ENCODE measurements at regions not wholly inside any gene's neighbourhood (a gene's known extent, or its start where the extent isn't known, plus 50 kb on each side); places are given as distances from the start of the nearest gene placed in this dataset.

DNA sequence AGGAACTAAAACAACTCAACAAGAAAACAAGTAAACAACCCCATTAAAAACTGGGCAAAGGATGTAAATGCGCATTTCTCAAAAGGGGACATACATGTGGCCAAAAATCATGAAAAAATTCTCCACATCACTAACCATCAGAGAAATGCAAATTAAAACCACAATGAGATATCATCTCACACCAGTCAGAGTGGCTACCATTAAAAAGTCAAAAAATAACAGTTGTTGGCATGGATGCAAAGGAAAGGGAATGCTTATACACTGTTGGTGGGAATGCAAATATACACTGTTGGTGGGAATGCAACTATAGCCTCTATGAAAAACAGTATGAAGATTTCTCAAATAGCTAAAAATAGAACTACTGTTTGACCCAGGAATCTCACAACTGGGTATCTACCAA lies 60.0 kb upstream of the LANCL2 start:
- Mint-ChIP-seq H3K4me1 (peaks cover 33 to 40% of the 10 kb centered on the region in 2 donors), H3K27ac (no peak overlapping the region), H3K4me3 (no peak overlapping the region), H3K27me3 (ENCODE audit: low read depth in 2 of 2) (peaks cover 50 to 74% of the 10 kb centered on the region in 2 donors), H3K9me3 (no peaks in the 10 kb centered on the region), H3K36me3 (no peaks in the 10 kb centered on the region)
- intact Hi-C loops (cut with micrococcal nuclease), result loop anchor here (5.0 kb wide), 1 partner anchor 582 kb away; the partner anchor contains the start of gene ZNF713
- TF ChIP-seq CTCF (IDR thresholded peaks at IDR 0.05), result no peak
- ATAC-seq, result no peak
- DNase-seq, result no peak
- Histone ChIP-seq H3K36me3 (ENCODE audit: control insufficient read depth, insufficient read depth, low read length) (no peaks in the 10 kb centered on the region), H3K9me3 (ENCODE audit: control insufficient read depth, insufficient read depth, low read length) (no peaks in the 10 kb centered on the region), H3K4me1 (ENCODE audit: control insufficient read depth, insufficient read depth, low read length) (peaks cover 34% of the 10 kb centered on the region), H3K27me3 (ENCODE audit: control insufficient read depth, insufficient read depth, low read length) (peaks cover 32% of the 10 kb centered on the region), H3K4me3 (ENCODE audit: low read length) (no peak overlapping the region), H3K27ac (ENCODE audit: low read length) (no peak overlapping the region)
- 100% methylated on average over 1 of the region's 1 CpG for WGBS (ENCODE audit: insufficient coverage)

DNA sequence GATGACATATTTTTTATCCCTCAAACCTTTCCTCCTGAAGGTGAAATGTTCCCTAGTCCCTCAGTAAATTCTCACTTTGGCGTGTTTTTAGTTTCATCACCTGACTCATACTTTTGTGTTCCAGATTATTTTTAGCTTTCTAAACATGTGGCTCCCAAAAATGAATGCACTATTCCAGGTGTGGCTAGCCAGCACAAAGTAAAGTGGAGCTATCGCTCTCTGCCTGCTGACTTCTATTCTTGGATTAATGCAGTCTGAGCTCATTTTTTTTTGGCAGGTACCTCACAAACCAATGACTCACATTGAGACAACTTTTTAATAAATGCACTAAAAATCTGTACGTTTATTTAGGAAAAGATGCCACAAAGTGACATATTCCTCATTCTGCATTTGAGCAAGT lies 58.8 kb upstream of the LANCL2 start:
- intact Hi-C loops (cut with micrococcal nuclease), result loop anchor here (5.0 kb wide), 1 partner anchor 581 kb away; the partner anchor contains the start of gene ZNF713
- ATAC-seq, result no peak
- WGBS (ENCODE audit: insufficient coverage), result 93% methylated on average over 3 of the region's 3 CpGs
- no peak overlapping the region for H3K27ac Mint-ChIP-seq
- Histone ChIP-seq H3K4me3 (ENCODE audit: low read length) (no peak overlapping the region), H3K36me3 (ENCODE audit: control insufficient read depth, insufficient read depth, low read length) (no peaks in the 10 kb centered on the region), H3K27ac (ENCODE audit: low read length) (no peak overlapping the region), H3K27me3 (ENCODE audit: control insufficient read depth, insufficient read depth, low read length) (peaks cover 30% of the 10 kb centered on the region), H3K9me3 (ENCODE audit: control insufficient read depth, insufficient read depth, low read length) (no peaks in the 10 kb centered on the region), H3K4me1 (ENCODE audit: control insufficient read depth, insufficient read depth, low read length) (peaks cover 45% of the 10 kb centered on the region)
- no peaks in the 10 kb centered on the region for H3K9me3 Mint-ChIP-seq
- no peak for TF ChIP-seq CTCF (IDR thresholded peaks at IDR 0.05)
- peaks cover 43 to 49% of the 10 kb centered on the region in 2 donors for H3K4me1 Mint-ChIP-seq
- no peak overlapping the region for H3K4me3 Mint-ChIP-seq
- DNase-seq, result no peak
- H3K36me3 Mint-ChIP-seq, result no peaks in the 10 kb centered on the region
- peaks cover 51 to 73% of the 10 kb centered on the region in 2 donors for H3K27me3 Mint-ChIP-seq (ENCODE audit: low read depth in 2 of 2)

- no peaks in the 10 kb centered on the region for H3K36me3 ChIP-seq (ENCODE audit: control insufficient read depth, insufficient read depth, low read length)
- peak overlapping the region in 1 of 2 donors; percentile 46 for H3K27ac Mint-ChIP-seq
- H3K4me3 Mint-ChIP-seq, result peak overlapping the region; percentile 7
Observed at GRCh38 chr7:55307123-55307916, 57.8 kb upstream of the LANCL2 start.

More at GRCh38 chr7:55307123-55307916, 57.8 kb upstream of the LANCL2 start:
- no peak for ATAC-seq
- peaks cover 43 to 49% of the 10 kb centered on the region in 2 donors for H3K4me1 Mint-ChIP-seq
- Histone ChIP-seq H3K9me3 (ENCODE audit: control insufficient read depth, insufficient read depth, low read length) (no peaks in the 10 kb centered on the region), H3K27me3 (ENCODE audit: control insufficient read depth, insufficient read depth, low read length) (peaks cover 24% of the 10 kb centered on the region), H3K27ac (ENCODE audit: low read length) (no peak overlapping the region), H3K4me1 (ENCODE audit: control insufficient read depth, insufficient read depth, low read length) (peaks cover 45% of the 10 kb centered on the region), H3K4me3 (ENCODE audit: low read length) (no peak overlapping the region)
- H3K9me3 Mint-ChIP-seq, result no peaks in the 10 kb centered on the region
- peaks cover 50 to 65% of the 10 kb centered on the region in 2 donors for H3K27me3 Mint-ChIP-seq (ENCODE audit: low read depth in 2 of 2)
- no peak for DNase-seq
- intact Hi-C loops (cut with micrococcal nuclease), result loop anchor here (5.0 kb wide), 1 partner anchor 580 kb away; the partner anchor contains the start of gene ZNF713
- no peaks in the 10 kb centered on the region for H3K36me3 Mint-ChIP-seq
- 90% methylated on average over 4 of the region's 4 CpGs for WGBS (ENCODE audit: insufficient coverage)
- TF ChIP-seq CTCF (IDR thresholded peaks at IDR 0.05), result no peak

Data from natural killer cell (primary cell).